ENCODE measurements at regions not wholly inside any gene's neighbourhood (a gene's known extent, or its start where the extent isn't known, plus 50 kb on each side); places are given as distances from the start of the nearest gene placed in this dataset.

GRCh38 chrY:7725791-7726460, 814.4 kb upstream of the AMELY start:
- H3K4me1 ChIP-seq, result no peaks in the 10 kb centered on the region
- intact Hi-C loops (cut with DNase I; ENCODE audit: low total_unique reads), result no loop called here
- TF ChIP-seq CTCF (IDR thresholded peaks at IDR 0.05) (no peak), POLR2AphosphoS5 (IDR thresholded peaks at IDR 0.05) (no peak), POLR2A (IDR thresholded peaks at IDR 0.05) (no peak)
- no peaks in the 10 kb centered on the region for H3K36me3 ChIP-seq
- H3K27ac ChIP-seq, result no peak overlapping the region
- no peaks in the 10 kb centered on the region for H3K9me3 ChIP-seq
- no peaks in the 10 kb centered on the region for H3K27me3 ChIP-seq
- H3K4me3 ChIP-seq, result no peak overlapping the region
- no peak for DNase-seq (ENCODE audit: low spot score in 2 of 2)

GRCh38 chrY:7723991-7724632, 812.6 kb upstream of the AMELY start:
- TF ChIP-seq POLR2AphosphoS5 (IDR thresholded peaks at IDR 0.05), result no peak
- TF ChIP-seq POLR2A (IDR thresholded peaks at IDR 0.05), result no peak
- no peak for TF ChIP-seq CTCF (IDR thresholded peaks at IDR 0.05)
- Histone ChIP-seq H3K4me3 (no peak overlapping the region), H3K36me3 (no peaks in the 10 kb centered on the region), H3K27ac (no peak overlapping the region), H3K9me3 (no peaks in the 10 kb centered on the region), H3K27me3 (no peaks in the 10 kb centered on the region), H3K4me1 (no peaks in the 10 kb centered on the region)
- intact Hi-C loops (cut with DNase I; ENCODE audit: low total_unique reads), result no loop called here
- no peak for DNase-seq (ENCODE audit: low spot score in 2 of 2)

GRCh38 chrY:7723127-7723526, 811.6 kb upstream of the AMELY start:
- Histone ChIP-seq H3K4me1 (no peaks in the 10 kb centered on the region), H3K27me3 (no peaks in the 10 kb centered on the region), H3K4me3 (no peak overlapping the region), H3K27ac (no peak overlapping the region), H3K9me3 (no peaks in the 10 kb centered on the region), H3K36me3 (no peaks in the 10 kb centered on the region)
- intact Hi-C loops (cut with DNase I; ENCODE audit: low total_unique reads), result no loop called here
- no peak for TF ChIP-seq CTCF (IDR thresholded peaks at IDR 0.05)
- TF ChIP-seq POLR2AphosphoS5 (IDR thresholded peaks at IDR 0.05), result no peak
- no peak for TF ChIP-seq POLR2A (IDR thresholded peaks at IDR 0.05)
- DNase-seq (ENCODE audit: low spot score in 2 of 2), result no peak

- no peak for DNase-seq (ENCODE audit: low spot score in 2 of 2)
- Histone ChIP-seq H3K36me3 (no peaks in the 10 kb centered on the region), H3K9me3 (no peaks in the 10 kb centered on the region), H3K27ac (no peak overlapping the region), H3K4me3 (no peak overlapping the region), H3K27me3 (no peaks in the 10 kb centered on the region), H3K4me1 (no peaks in the 10 kb centered on the region)
- intact Hi-C loops (cut with DNase I; ENCODE audit: low total_unique reads), result no loop called here
- TF ChIP-seq POLR2A (IDR thresholded peaks at IDR 0.05) (no peak), CTCF (IDR thresholded peaks at IDR 0.05) (no peak), POLR2AphosphoS5 (IDR thresholded peaks at IDR 0.05) (no peak)
Observed at GRCh38 chrY:7722566-7722965, 811.0 kb upstream of the AMELY start.

GRCh38 chrY:7720974-7721373, 809.4 kb upstream of the AMELY start:
- Histone ChIP-seq H3K27me3 (no peaks in the 10 kb centered on the region), H3K9me3 (no peaks in the 10 kb centered on the region), H3K27ac (no peak overlapping the region), H3K4me3 (no peak overlapping the region), H3K4me1 (no peaks in the 10 kb centered on the region), H3K36me3 (no peaks in the 10 kb centered on the region)
- TF ChIP-seq CTCF (IDR thresholded peaks at IDR 0.05) (no peak), POLR2A (IDR thresholded peaks at IDR 0.05) (no peak), POLR2AphosphoS5 (IDR thresholded peaks at IDR 0.05) (no peak)
- intact Hi-C loops (cut with DNase I; ENCODE audit: low total_unique reads), result no loop called here
- DNase-seq (ENCODE audit: low spot score in 2 of 2), result no peak

Data from breast epithelium (tissue), 4 donors.